Glutamatergic neuron (in vitro differentiated cells): ENCODE measurements at regions not wholly inside any gene's neighbourhood (a gene's known extent, or its start where the extent isn't known, plus 50 kb on each side); places are given as distances from the start of the nearest gene placed in this dataset.

Source experiments
- DNase-seq: peaks from one replicate; pipeline ENCODE4 v3.0.0; 2022
- H3K27ac Mint-ChIP-seq: one replicate; pipeline ENCODE4 v1.8.0; 2020; ENCODE audit warnings: mild to moderate bottlenecking, mixed read lengths, inconsistent platforms; ENCODE audit not compliant: unreplicated experiment
- H3K27me3 Mint-ChIP-seq: one replicate; pipeline ENCODE4 v1.8.0; 2020; ENCODE audit warnings: mild to moderate bottlenecking, moderate library complexity, mixed read lengths, inconsistent platforms; ENCODE audit not compliant: unreplicated experiment
- H3K36me3 Mint-ChIP-seq: one replicate; pipeline ENCODE4 v1.8.0; 2020; ENCODE audit warnings: mild to moderate bottlenecking, mixed read lengths, inconsistent platforms; ENCODE audit not compliant: unreplicated experiment
- H3K4me1 Mint-ChIP-seq: one replicate; pipeline ENCODE4 v1.8.0; 2020; ENCODE audit warnings: mild to moderate bottlenecking, low read depth, mixed read lengths, inconsistent platforms; ENCODE audit not compliant: unreplicated experiment
- H3K4me3 Mint-ChIP-seq: one replicate; pipeline ENCODE4 v1.8.0; 2020; ENCODE audit warnings: mild to moderate bottlenecking, mixed read lengths, inconsistent platforms; ENCODE audit not compliant: unreplicated experiment
- H3K9me3 Mint-ChIP-seq: one replicate; pipeline ENCODE4 v1.8.0; 2020; ENCODE audit warnings: mild to moderate bottlenecking, moderate library complexity, mixed read lengths, inconsistent platforms; ENCODE audit not compliant: unreplicated experiment
- CTCF ChIP-seq: fragments of 200-600 bp; sonication (generic); IDR thresholded peaks from one replicate; pipeline ENCODE4 v1.5.0; 2021; ENCODE audit not compliant: partially characterized antibody, unreplicated experiment

GRCh38 chr4:41360921-41361793, 104.4 kb downstream of the UCHL1 start:
- peak overlapping the region; percentile 81 for H3K4me3 Mint-ChIP-seq
- DNase-seq: peak; percentile 62
- no peak overlapping the region for H3K27ac Mint-ChIP-seq
- H3K9me3 Mint-ChIP-seq: peaks cover 8% of the 10 kb centered on the region
- peaks cover 24% of the 10 kb centered on the region for H3K4me1 Mint-ChIP-seq
- H3K27me3 Mint-ChIP-seq: peaks cover 3% of the 10 kb centered on the region
- H3K36me3 Mint-ChIP-seq: peaks cover 4% of the 10 kb centered on the region
- no peak for TF ChIP-seq CTCF

DNA sequence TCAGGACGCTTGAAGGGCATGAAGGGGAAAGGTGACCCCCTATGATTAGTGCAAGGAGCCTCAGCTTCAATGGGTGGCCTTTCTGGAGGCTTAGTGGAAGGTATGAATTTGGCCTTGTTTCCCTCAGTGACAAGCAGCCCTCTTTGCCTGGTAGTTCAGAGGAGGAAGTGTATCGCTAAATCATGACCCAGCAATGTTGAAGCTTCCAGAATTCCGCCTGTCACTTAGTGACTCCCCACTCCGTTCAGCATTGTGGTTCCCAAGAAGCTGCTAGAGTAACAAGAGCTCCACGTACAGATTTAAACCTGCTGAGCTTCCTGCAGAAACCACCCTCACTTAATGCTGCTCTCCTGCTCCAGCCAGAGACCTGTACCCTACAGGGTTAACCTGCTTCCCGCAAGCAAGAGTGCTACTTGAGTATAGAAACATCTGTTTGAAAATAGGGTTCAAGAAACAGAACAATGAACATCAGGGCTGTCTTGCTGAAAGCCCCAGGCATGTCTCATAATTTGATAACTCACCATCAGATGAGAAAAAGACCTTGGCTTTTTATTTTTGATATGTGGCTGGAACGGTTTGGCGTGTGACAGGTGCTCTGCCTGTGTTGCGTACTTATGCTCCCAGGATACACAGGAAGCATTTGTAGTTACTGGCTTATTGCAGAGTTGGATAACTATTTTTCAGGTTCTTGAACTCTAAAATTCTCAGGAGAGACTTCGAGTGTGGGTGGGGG, 105.2 kb downstream of the UCHL1 start:
- H3K27me3 Mint-ChIP-seq: peaks cover 3% of the 10 kb centered on the region
- H3K36me3 Mint-ChIP-seq: no peaks in the 10 kb centered on the region
- H3K27ac Mint-ChIP-seq: no peak overlapping the region
- peaks cover 24% of the 10 kb centered on the region for H3K4me1 Mint-ChIP-seq
- peaks cover 8% of the 10 kb centered on the region for H3K9me3 Mint-ChIP-seq
- H3K4me3 Mint-ChIP-seq: peak overlapping the region; percentile 81
- TF ChIP-seq CTCF: no peak
- DNase-seq: no peak

DNA sequence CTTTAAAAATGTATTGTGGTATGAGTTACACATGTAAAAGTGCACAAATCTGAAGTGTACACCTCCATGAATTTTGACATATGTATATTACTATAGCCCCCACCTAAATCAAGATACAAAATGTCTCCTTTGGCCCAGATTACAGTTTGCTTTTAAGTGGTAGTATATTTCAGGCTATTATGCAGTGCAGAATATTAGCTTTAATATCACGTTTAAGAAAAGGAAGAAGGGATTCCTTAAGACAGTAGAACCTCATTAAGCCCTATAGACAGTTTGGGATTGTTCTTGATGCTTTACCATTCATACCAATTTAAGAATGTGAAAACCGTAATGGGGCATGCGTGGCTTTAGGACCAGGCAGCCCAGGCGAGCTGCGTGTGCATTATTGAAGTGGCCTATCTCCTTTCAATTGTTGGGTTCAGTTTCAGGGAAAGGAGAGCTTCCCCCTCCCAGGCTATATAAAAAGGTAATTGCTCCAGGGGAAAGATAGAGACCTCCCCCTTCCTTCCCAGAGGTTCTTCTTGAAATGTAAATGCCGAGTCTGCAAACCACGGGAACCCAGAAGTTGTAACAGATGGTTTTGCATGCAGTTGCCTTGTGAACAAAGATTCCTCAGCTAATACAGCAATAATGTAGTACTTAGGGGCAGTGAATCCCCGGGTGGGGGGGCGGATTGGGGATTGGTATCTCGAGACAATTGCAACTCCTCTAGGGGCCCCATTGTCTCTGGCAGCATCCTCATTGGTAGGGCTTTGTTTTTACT, 106.1 kb downstream of the UCHL1 start:
- Mint-ChIP-seq H3K27me3 (peaks cover 3% of the 10 kb centered on the region), H3K27ac (no peak overlapping the region), H3K4me3 (peak overlapping the region; percentile 16), H3K36me3 (no peaks in the 10 kb centered on the region), H3K9me3 (peaks cover 8% of the 10 kb centered on the region), H3K4me1 (peaks cover 24% of the 10 kb centered on the region)
- no peak for TF ChIP-seq CTCF
- DNase-seq: no peak

GRCh38 chr4:41363384-41363981, 106.8 kb downstream of the UCHL1 start:
- Mint-ChIP-seq H3K4me1 (peaks cover 24% of the 10 kb centered on the region), H3K4me3 (peak overlapping the region; percentile 16), H3K27ac (no peak overlapping the region), H3K27me3 (peaks cover 3% of the 10 kb centered on the region), H3K9me3 (peaks cover 8% of the 10 kb centered on the region), H3K36me3 (no peaks in the 10 kb centered on the region)
- TF ChIP-seq CTCF: no peak
- DNase-seq: no peak
